ENCODE measurements at regions not wholly inside any gene's neighbourhood (a gene's known extent, or its start where the extent isn't known, plus 50 kb on each side); places are given as distances from the start of the nearest gene placed in this dataset.

GRCh38 chr6:126983779-126984178 is 134.7 kb upstream of the RSPO3 start:
- no peak for TF ChIP-seq SP1 (IDR thresholded peaks at IDR 0.05)
- TF ChIP-seq LEF1 (IDR thresholded peaks at IDR 0.05; ENCODE audit: borderline replicate concordance), result no peak
- no peak for TF ChIP-seq HDGF (IDR thresholded peaks at IDR 0.05; ENCODE audit: borderline replicate concordance)

Measured in HEK293T (cell line).